GM18870 (cell line): ENCODE measurements at regions not wholly inside any gene's neighbourhood (a gene's known extent, or its start where the extent isn't known, plus 50 kb on each side); places are given as distances from the start of the nearest gene placed in this dataset.

Experiments
- ATAC-seq: cut with Tn5 transposase; IDR thresholded peaks from one replicate; pipeline ENCODE4 v1.9.1; 2021; ENCODE audit warnings: moderate library complexity; ENCODE audit not compliant: unreplicated experiment

DNA sequence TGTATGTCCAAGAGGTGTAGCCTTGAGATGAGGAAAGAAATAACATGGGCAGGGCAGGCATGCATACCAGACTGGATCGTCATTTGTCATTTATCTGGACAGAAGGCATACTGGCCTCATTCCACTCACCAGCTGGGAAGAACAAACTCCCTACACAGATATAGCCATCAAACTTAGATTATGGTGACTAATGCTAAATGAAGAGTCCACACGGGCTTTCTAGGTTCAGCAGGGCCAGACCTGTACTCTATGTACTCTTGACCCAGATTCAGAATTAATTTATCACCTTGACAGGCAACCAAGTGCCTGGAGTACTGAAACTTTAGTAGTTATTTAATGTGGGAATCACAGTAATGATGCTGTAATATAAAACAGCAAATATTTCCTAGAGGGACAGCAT is 164.3 kb upstream of the IL12A start:
- no peak for ATAC-seq

DNA sequence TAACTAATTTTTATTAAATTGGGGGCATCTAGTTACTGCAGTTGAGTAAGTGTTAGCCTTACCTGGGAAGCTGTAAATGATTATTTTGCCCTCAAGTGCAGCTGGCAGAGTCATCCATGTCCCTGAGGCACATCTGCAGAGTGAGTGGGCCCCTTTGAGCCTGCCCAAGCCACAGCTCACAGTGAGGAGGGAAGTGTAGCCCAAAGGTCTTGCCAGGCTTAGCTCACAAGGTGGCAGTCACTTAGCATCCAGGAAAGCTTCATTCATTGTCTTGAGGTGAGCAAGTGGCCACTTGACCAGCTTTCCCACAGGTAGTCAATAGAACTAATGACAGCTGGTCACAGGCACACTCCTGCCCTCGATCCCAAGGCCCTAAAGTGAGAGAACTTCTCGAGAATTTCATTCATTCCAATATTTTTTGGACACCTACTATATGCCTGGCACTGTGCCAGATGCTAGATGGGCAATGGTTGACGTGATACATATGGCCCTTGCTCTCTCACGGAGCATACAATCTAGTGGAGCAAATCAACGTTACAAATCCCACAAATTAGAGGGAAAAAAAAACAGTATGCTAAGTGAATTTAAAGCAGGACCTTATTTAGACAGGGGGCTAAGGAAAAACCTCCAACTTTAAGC is 163.3 kb upstream of the IL12A start:
- ATAC-seq = no peak

- ATAC-seq = no peak
Observed at GRCh38 chr3:159828542-159828943, 160.1 kb upstream of the IL12A start.

DNA sequence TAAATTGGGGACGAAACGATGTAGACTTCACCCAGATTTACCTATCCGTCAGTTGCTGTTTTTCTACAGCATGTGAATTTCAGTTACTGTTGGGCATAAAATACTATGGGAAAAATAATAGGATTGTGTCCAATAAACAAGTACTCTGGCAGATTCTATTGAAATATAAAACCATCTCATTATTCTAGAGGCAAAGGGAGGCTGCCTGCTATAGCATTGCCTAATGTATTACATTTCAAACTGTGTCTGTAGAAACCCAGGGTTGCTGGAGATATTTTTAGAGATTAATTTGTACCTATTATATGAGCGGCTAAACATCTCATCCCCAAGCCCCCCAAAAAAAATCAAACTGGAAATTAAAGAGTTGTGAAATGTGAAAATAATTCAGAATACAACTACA is 159.6 kb upstream of the IL12A start:
- ATAC-seq = no peak

GRCh38 chr3:159829539-159830227 is 159.0 kb upstream of the IL12A start:
- no peak for ATAC-seq

DNA sequence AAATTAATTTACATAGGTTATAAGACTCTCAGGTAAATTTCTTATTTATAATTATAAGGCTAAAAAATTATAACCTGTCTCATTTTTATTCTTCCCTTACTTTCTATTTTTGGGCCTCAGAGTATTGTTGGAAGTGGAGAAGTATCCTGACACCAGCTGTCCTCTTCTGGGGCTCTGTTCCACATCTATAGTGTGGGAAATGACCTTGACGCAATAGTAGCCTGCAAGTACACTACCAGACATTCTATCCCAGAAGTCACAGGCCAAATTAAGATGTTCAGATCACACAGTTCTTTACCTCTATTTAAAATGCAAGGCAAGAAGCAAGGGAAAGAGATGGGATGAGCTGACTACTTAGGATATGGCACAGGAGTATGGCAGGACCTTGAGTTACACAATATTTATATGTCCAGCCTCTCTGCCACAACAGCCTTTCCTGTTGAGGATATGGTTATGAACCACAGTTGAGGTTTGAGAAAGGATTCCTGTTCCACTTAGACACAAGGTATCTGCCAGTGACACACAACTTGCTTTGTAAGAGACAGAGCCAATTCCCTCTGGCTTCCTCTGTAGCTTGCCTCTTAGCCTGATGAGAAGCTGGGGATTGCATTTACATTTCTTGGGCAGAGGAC is 158.0 kb upstream of the IL12A start:
- ATAC-seq = no peak

DNA sequence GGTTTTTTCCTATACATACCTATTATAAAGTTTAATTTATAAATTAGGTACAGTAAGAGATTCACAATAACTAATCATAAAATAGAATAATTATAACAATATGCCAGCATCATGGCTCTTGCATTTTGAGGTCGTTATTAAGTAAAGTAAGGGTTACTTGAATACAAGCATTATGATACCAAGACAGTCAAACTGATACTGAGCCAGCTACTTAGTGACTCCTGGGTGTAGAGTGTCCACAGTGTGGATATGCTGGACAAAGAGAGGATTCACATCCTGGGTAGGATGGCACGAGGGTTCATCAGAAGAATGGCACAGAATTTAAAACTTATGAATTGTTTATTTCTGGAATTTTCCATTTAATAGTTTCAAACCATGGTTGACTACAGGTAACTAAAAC is 157.2 kb upstream of the IL12A start:
- peak; percentile 41 for ATAC-seq

GRCh38 chr3:159832024-159832423 is 156.6 kb upstream of the IL12A start:
- ATAC-seq = peak; percentile 92

DNA sequence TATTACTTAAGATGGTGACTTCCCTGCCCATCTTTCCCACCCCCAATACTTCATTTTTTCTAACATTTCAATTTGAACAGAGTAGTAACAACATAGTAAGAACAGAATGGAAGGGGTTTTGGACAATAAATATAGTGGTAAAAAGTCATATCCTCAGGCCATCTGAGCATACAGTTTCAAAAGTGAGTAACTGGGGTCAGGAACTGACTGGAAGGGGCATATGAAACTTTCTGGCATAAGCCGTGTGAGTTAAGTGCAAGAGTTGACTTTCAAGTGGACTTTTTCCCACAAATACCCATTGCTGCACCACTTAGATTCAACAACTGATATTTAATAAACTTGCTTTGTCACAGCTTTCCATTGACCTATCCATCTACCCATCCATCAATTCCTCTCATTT is 153.5 kb upstream of the IL12A start:
- no peak for ATAC-seq

GRCh38 chr3:159837725-159838124 is 150.9 kb upstream of the IL12A start:
- ATAC-seq = no peak

GRCh38 chr3:159838938-159839337 is 149.7 kb upstream of the IL12A start:
- no peak for ATAC-seq

GRCh38 chr3:159839561-159840379 is 148.9 kb upstream of the IL12A start, which contains the start of gene SCHIP1:
Gene SCHIP1 (plus strand): TSS chr3:159839861.
- ATAC-seq = peak; percentile 41

GRCh38 chr3:159840703-159841299 is 147.8 kb upstream of the IL12A start:
- no peak for ATAC-seq

- no peak for ATAC-seq
Observed at GRCh38 chr3:159841766-159842165, 146.9 kb upstream of the IL12A start.

GRCh38 chr3:159843840-159844730 is 144.6 kb upstream of the IL12A start:
- ATAC-seq = no peak

DNA sequence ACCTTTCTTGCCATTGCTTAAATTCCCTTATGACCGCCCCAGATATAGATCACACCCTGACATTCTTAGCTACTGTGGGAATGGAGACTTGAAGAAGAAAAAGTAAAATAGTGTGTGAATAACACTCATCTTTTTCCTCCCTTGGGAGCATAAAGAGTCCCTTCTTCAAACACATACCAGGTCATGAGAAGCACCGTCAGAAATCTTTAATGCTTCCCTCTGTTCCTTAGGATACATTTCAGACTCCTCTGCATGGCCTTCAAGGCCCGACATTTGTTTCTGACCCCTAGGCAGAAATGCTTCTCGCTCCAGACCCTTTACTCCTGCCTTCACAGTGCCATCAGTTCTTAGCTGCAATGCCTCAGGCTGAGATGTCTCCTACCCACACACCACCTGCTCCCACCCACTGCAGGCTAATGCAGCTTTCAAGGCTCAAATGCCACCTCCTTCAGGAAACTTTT is 143.8 kb upstream of the IL12A start:
- no peak for ATAC-seq

DNA sequence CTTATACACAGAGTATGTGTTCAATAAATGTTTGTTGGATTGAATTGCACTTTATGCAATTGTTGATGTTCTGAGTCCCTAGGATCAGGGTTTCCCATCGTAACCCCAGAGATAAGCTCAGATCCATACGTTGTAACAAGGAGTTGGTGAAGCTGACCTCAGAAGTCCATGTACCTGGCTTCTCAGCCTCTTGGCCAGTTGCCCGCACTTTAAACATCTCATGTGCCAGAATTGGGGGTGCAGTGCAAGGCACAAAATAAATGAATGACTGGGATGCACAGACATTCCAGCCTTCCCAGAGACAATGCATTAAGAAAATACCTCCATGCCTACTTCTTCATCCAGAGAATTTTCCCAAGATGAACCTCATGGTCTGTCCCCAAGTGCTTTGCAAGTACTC is 142.9 kb upstream of the IL12A start:
- ATAC-seq = no peak

DNA sequence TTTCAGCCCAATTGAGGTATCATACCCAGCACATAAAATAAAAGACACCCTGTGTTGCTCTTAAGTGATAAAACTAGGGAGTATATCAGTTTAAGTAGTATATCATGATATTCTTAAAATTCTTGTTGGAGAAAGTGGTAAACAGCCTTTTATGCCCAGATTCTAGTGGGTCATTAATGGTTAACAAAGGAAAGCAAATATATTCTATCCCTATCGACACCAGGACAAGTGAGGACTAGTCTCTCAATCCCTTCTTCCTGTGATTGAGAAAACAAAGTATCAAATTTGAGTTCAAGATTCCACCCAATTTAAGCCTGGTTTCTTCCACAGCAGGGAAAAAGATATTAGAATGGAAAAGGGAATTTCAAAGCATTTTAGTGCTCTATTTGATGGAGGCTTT is 142.4 kb upstream of the IL12A start:
- no peak for ATAC-seq

- ATAC-seq = no peak
Observed at GRCh38 chr3:159848348-159849118, 140.1 kb upstream of the IL12A start.
